C4-2B (cell line): ENCODE measurements at regions not wholly inside any gene's neighbourhood (a gene's known extent, or its start where the extent isn't known, plus 50 kb on each side); places are given as distances from the start of the nearest gene placed in this dataset.

ENCODE experiments used
- H3K27ac ChIP-seq: fragments of 450-650 bp; 2 replicates; pipeline ENCODE4 v1.5.1; 2017
- CTCF ChIP-seq: fragments of 450-650 bp; conservative IDR thresholded peaks from 2 replicates; pipeline ENCODE4 v1.5.1; 2017; ENCODE audit warnings: mild to moderate bottlenecking
- ZFX ChIP-seq: fragments of 450-650 bp; IDR thresholded peaks from 2 replicates; pipeline ENCODE4 v1.6.1; 2017

GRCh38 chr12:19937161-19937560 is 431.2 kb upstream of the PDE3A start:
- no peak overlapping the region for H3K27ac ChIP-seq

DNA sequence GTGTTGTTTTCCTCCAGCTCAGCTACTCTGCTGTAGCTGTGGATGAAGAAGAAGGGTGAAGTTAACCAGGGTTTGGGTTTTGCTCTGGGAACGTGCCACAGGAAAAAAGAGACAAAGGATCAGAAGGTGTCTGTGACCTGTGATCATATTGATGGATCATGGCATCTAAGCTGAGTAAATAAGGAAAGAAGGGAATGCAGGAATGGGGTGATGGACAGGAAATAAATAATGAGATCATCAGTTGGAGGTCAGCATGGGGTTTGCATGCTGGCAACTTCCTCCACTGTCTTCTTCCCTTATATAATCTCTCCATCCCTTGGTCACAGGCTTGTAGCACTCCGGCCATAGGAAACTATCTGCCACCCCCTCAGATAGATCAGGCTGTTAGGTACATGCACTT is 430.3 kb upstream of the PDE3A start:
- no peak overlapping the region for H3K27ac ChIP-seq
- no peak for TF ChIP-seq ZFX
- TF ChIP-seq CTCF = no peak

More at GRCh38 chr12:19937161-19937560, 431.2 kb upstream of the PDE3A start:
- no peak for TF ChIP-seq ZFX
- TF ChIP-seq CTCF = no peak

- TF ChIP-seq ZFX (no peak), CTCF (no peak)
- H3K27ac ChIP-seq = no peak overlapping the region
Measured at GRCh38 chr12:19938491-19938890, 429.8 kb upstream of the PDE3A start.

DNA sequence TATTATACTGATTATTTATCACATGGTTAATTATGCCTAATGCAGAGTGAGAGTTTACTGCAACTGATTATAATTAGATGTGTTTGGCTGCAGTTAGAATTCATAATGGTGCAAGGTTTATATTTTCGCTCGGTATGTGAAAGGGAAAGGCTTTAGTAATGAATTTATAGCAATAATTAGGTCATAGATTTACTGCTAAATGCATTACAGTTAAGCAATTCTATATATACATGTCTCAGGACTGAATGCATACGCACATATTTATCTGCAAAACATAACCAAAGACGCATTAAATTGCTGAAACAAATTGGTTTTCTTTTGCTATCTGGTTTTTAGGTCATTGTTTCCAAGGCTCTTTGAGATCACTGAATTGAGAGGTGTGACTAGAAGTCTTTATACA is 428.1 kb upstream of the PDE3A start:
- no peak overlapping the region for H3K27ac ChIP-seq
- no peak for TF ChIP-seq ZFX
- no peak for TF ChIP-seq CTCF

DNA sequence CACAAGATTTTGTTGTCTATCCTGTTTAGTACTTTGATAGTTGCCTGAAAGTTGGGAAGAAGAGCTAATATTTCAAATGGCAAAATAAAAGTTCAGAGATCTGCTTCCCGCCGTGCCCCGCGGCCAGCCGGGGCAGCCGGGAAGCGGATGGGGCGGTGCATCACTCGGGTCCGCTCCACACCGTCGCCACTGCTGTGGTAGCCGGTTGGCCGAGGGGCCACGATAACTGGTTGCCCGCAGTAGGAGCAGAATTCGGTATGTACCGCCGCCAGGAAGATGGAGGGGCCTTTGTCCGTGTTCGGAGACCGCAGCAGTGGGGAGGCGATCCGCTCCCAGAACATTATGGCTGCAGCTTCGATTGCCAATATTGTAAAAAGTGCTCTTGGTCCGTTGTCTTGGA is 427.2 kb upstream of the PDE3A start:
- TF ChIP-seq CTCF (no peak), ZFX (no peak)
- no peak overlapping the region for H3K27ac ChIP-seq

GRCh38 chr12:19945559-19946435 is 422.5 kb upstream of the PDE3A start:
- no peak overlapping the region for H3K27ac ChIP-seq
- TF ChIP-seq ZFX = no peak
- TF ChIP-seq CTCF = no peak

GRCh38 chr12:19946550-19946949 is 421.8 kb upstream of the PDE3A start:
- H3K27ac ChIP-seq = no peak overlapping the region
- no peak for TF ChIP-seq CTCF
- TF ChIP-seq ZFX = no peak
